Ectodermal cell (in vitro differentiated cells): ENCODE measurements at regions not wholly inside any gene's neighbourhood (a gene's known extent, or its start where the extent isn't known, plus 50 kb on each side); places are given as distances from the start of the nearest gene placed in this dataset.

Experiments
- H3K27ac ChIP-seq: 2 replicates; pipeline ENCODE4 v1.7.0; 2013; ENCODE audit warnings: mild to moderate bottlenecking, low read depth, low read length; ENCODE audit not compliant: insufficient read depth, poor library complexity, severe bottlenecking
- H3K27me3 ChIP-seq: 2 replicates; pipeline ENCODE4 v1.7.0; 2013; ENCODE audit warnings: mild to moderate bottlenecking, low read length; ENCODE audit not compliant: insufficient read depth, control insufficient read depth, poor library complexity, severe bottlenecking
- H3K36me3 ChIP-seq: one replicate; pipeline ENCODE4 v1.7.0; 2013; ENCODE audit warnings: low read length; ENCODE audit not compliant: control insufficient read depth, insufficient read depth
- H3K4me1 ChIP-seq: one replicate; pipeline ENCODE4 v1.7.0; 2013; ENCODE audit warnings: low read length; ENCODE audit not compliant: control insufficient read depth, insufficient read depth
- H3K4me3 ChIP-seq: 2 replicates; pipeline ENCODE4 v1.7.0; 2013; ENCODE audit warnings: low read depth, low read length, control low read depth; ENCODE audit not compliant: insufficient read depth
- H3K9me3 ChIP-seq: 2 replicates; pipeline ENCODE4 v1.7.0; 2013; ENCODE audit warnings: mild to moderate bottlenecking, low read length, moderate library complexity; ENCODE audit not compliant: control insufficient read depth
- WGBS, 2 experiments: methylation state at CpG; one replicate each; pipeline ENCODE4 v1.1.7; 2013; ENCODE audit warnings: missing lambda C conversion rate in 2 of 2; 5-methylcytosine and 5-hydroxymethylcytosine counted together

DNA sequence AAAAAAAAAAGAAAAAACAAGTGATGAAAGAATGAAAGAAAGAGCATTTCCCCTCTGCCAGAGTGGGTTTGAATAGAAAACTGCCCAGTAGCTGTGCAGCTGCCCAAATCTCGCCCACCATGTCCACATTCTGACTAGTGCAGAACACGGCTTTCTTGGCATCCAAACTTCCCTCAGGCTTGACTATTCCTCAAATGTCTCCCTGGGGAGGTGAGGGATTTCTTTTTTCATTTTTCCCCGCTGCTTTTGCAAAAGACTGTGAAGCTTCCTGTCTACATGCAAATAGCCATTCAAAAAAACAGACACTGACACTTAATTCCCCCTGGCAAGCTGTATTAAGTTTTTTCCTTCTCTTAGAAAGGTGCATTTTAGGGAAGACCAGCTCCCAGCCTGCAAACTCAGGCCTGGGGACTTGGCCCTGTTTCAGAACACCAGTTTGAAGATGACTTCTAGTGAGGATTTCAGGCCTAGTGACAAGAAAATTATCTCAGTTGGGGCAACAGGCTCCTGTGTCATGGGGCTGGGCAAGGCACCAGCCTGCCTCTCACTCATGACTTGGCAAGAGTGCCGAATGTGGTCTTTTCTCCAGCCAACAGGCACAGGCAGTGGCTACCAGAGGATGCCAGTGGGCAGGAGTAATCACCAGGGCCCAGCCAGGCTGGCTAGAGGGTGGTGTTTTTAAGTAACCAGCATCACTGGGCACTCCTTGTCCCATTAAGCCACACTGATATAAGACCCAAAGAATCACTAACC lies 178.1 kb upstream of the NFIA start:
- Histone ChIP-seq H3K4me3 (no peak overlapping the region), H3K9me3 (no peaks in the 10 kb centered on the region), H3K27ac (no peak overlapping the region), H3K36me3 (no peaks in the 10 kb centered on the region), H3K27me3 (no peaks in the 10 kb centered on the region), H3K4me1 (peaks cover 20% of the 10 kb centered on the region)
- WGBS, 2 experiments, result 86 to 92% methylated on average over 4 of the region's 4 CpGs

DNA sequence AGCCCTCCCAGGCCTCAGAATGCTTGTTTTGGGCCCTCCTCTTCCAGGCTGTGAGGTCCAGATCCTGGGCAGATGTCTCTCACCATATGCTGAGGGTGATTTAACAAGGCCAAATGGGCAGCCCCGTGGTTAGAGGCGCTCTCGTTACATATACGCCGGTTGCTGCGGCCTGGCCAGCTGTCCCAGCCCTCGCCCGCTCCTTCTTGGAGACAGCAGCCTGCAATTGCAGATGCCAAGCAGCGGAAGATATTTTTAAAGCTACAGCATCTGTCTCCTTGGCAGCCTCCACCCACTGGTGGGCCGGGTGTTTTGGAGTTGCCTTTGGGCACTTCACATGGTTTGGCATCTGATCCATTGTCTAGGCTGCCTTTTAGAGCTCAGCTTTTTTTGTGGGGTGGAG lies 178.8 kb upstream of the NFIA start:
- no peak overlapping the region for H3K4me3 ChIP-seq
- WGBS, 2 experiments, result 81 to 83% methylated on average over 10 of the region's 10 CpGs
- H3K27me3 ChIP-seq, result no peaks in the 10 kb centered on the region
- H3K9me3 ChIP-seq, result no peaks in the 10 kb centered on the region
- H3K27ac ChIP-seq, result no peak overlapping the region
- peaks cover 20% of the 10 kb centered on the region for H3K4me1 ChIP-seq
- no peaks in the 10 kb centered on the region for H3K36me3 ChIP-seq

DNA sequence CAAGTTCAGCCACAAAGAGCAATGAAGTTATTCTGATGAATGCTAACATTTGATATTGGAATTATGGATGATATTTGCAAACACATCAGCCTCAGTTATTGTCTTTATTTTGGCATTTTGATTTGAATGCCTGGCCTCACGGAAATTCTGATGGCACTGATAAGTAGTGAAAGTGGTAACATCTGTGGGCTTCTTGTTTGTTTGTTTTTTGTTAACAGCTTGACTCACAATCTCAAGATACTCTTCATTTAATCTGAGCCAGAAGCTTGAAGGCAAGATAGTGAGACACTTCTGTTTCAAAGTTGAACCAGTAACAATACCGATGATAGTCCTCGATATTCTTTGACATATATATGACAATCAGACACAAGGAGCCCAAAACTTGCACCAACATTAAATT lies 182.9 kb upstream of the NFIA start:
- Histone ChIP-seq H3K27me3 (no peaks in the 10 kb centered on the region), H3K4me1 (peaks cover 23% of the 10 kb centered on the region), H3K9me3 (no peaks in the 10 kb centered on the region), H3K36me3 (no peaks in the 10 kb centered on the region), H3K27ac (no peak overlapping the region), H3K4me3 (no peak overlapping the region)
- WGBS, 2 experiments, result 92 to 96% methylated on average over 3 of the region's 3 CpGs

DNA sequence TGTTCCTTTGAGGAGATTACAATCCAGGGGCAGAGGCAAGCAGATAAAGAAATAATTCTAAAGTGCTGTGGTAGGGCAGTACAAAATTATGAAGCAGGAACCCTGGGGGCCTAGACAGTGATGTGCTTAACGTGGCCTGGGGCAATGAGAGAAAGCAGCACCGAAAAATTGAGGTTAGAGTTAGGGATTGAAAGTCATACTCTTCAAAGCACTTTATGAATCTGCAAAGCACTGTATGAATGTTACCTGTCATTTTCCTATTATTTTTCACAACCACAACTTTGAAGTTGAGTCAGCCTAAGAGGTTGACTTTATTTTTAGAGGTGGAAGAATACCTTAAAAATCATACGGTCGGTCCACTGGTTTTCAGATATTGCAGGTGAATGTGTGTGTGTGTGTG lies 183.4 kb upstream of the NFIA start:
- Histone ChIP-seq H3K27me3 (no peaks in the 10 kb centered on the region), H3K27ac (no peak overlapping the region), H3K4me3 (no peak overlapping the region), H3K36me3 (no peaks in the 10 kb centered on the region), H3K4me1 (peaks cover 26% of the 10 kb centered on the region), H3K9me3 (no peaks in the 10 kb centered on the region)
- 96 to 97% methylated on average over 4 of the region's 4 CpGs for WGBS, 2 experiments

DNA sequence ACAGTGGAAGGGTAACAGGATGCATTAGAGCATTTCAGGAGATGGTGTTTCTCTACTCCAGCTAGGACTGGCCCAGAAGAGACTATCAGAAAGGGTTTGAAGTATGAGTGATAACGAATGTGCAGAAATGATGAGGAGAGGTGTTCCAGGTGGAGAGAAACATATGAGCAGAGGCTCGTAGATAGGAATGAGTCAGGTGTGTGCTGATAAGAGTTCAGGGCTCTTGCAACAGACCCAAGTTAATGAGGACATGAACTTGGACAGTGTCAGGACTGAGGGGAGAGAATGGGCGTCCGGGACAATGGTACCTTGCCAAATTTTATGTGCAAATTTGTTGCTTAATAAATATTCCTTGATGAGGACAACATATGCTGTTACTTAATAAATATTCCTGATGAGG lies 183.9 kb upstream of the NFIA start:
- 97 to 98% methylated on average over 4 of the region's 4 CpGs for WGBS, 2 experiments
- no peak overlapping the region for H3K4me3 ChIP-seq
- H3K36me3 ChIP-seq, result no peaks in the 10 kb centered on the region
- no peaks in the 10 kb centered on the region for H3K27me3 ChIP-seq
- no peaks in the 10 kb centered on the region for H3K9me3 ChIP-seq
- H3K27ac ChIP-seq, result no peak overlapping the region
- H3K4me1 ChIP-seq, result peaks cover 28% of the 10 kb centered on the region

DNA sequence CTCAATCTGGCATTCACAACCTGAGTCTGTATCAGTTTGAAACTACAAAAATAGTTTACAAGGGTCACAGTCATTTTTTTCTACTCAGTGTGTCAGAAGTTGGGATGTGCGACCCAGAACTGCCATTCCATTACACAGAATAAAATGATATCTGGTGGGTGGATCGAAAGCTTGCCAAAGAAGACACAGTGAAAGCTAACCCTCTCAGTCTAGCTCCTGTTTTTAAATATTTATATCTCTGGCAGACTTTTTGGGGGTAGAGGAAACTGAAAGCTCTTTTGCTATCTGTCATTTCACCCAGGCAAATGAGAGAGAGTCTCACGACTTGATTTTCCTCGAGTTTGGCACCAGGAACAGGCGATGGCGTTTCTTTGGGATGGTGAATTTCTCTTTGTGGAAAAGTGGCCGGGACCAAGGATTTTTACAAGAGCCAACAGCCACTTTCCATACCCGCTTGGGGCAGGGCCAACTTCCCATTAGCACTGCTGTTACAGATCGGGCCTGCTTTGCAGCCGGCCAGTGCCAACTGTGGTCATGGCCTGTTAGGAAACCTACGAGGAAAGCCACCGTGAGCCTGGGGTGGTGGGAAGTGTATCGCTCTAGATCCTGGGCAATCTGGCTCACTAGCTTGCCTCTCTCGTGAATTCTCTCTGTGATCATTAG lies 185.5 kb upstream of the NFIA start:
- H3K27ac ChIP-seq, result no peak overlapping the region
- 93% methylated on average over 12 to 14 of the region's 14 CpGs for WGBS, 2 experiments
- H3K27me3 ChIP-seq, result no peaks in the 10 kb centered on the region
- H3K36me3 ChIP-seq, result no peaks in the 10 kb centered on the region
- H3K9me3 ChIP-seq, result no peaks in the 10 kb centered on the region
- peaks cover 38% of the 10 kb centered on the region for H3K4me1 ChIP-seq
- no peak overlapping the region for H3K4me3 ChIP-seq

DNA sequence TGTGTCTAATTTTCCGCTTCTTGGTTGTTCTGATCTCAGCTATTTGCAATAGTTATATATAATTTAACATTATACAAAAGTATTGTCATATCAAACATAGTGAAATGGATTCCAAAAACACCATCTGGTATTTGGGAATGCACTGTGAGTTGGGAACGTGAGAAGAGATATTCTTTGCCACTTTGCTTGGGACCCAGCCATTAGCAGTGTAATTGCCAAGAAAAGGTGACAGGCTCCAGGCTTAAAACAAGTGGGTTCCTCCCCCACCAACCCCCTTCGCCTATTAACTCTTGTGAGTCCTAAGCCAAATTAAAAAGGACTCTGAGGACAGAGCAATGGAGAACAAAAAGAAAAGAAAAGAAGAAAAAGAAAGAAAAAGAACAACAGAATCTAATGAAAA lies 186.7 kb upstream of the NFIA start:
- Histone ChIP-seq H3K36me3 (no peaks in the 10 kb centered on the region), H3K4me1 (peaks cover 43% of the 10 kb centered on the region), H3K4me3 (no peak overlapping the region), H3K27me3 (no peaks in the 10 kb centered on the region), H3K9me3 (no peaks in the 10 kb centered on the region), H3K27ac (peak overlapping the region; percentile 40)
- 0 to 13% methylated on average over 1 of the region's 3 CpGs for WGBS, 2 experiments

DNA sequence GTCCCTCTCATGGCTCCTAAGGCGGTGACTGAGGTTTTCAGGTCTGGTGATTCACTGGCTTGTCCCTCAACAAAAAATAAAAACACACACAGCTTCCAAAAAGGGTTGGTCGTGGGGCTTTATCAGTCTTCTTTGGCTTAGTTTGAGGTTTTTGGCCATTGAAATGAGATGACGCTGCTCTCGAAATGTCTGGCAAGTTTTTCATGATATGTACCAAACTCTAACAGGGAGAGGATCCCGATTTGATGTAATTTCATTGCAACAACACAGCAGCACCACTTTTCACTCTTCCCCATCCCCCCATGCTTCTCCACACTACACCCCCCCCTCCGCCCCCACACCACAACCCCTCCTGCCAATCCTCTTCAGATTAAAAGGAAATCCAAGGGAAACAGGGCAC lies 187.1 kb upstream of the NFIA start:
- Histone ChIP-seq H3K4me3 (no peak overlapping the region), H3K9me3 (no peaks in the 10 kb centered on the region), H3K4me1 (peaks cover 43% of the 10 kb centered on the region), H3K36me3 (no peaks in the 10 kb centered on the region), H3K27me3 (no peaks in the 10 kb centered on the region), H3K27ac (peak overlapping the region; percentile 58)
- WGBS, 2 experiments, result 76 to 81% methylated on average over 5 to 6 of the region's 6 CpGs

DNA sequence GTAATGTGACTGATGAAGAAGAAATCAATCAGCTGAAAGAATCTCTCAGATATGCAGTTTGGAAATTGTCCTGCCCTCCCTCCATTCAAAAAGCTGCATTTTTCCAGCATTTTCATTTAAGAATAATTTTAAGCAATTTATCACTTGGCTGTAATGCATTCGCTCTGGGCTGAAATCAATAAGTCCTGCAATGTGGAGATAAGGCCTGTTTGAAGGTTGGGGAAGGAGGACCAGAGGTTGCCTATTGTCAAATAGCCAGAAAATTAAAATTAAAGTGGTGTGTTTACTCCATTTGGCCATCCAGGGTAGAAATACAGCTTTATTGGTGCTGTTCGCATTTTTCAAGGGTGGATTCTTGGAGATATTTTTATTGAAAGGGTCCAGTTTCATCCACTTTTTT lies 187.6 kb upstream of the NFIA start:
- no peaks in the 10 kb centered on the region for H3K36me3 ChIP-seq
- 91 to 98% methylated on average over 2 of the region's 2 CpGs for WGBS, 2 experiments
- no peak overlapping the region for H3K4me3 ChIP-seq
- H3K4me1 ChIP-seq, result peaks cover 43% of the 10 kb centered on the region
- H3K27ac ChIP-seq, result peak overlapping the region; percentile 58
- no peaks in the 10 kb centered on the region for H3K9me3 ChIP-seq
- H3K27me3 ChIP-seq, result no peaks in the 10 kb centered on the region

DNA sequence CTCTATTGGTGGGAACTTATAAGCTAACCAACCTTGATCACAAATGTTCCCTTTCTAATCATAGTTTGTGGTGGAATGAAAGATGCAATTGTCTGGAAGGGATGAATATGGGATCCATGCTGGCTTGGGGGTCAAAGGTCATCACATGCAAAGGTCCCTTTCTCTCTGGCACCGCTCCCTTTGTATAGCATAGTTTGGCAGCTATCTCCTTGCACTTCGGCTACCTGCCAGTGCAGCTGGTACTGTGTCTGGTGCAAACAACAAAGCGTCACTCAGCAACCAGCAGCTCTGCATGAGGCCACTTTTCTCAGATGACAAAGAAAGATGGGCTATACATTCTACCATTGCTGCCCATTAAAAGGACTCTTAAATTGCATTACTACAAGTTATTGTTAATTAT lies 188.2 kb upstream of the NFIA start:
- 18 to 21% methylated on average over 3 of the region's 3 CpGs for WGBS, 2 experiments
- no peak overlapping the region for H3K4me3 ChIP-seq
- H3K27ac ChIP-seq, result peak overlapping the region; percentile 71
- H3K36me3 ChIP-seq, result no peaks in the 10 kb centered on the region
- H3K27me3 ChIP-seq, result no peaks in the 10 kb centered on the region
- H3K9me3 ChIP-seq, result no peaks in the 10 kb centered on the region
- H3K4me1 ChIP-seq, result peaks cover 43% of the 10 kb centered on the region
